ENCODE measurements at regions not wholly inside any gene's neighbourhood (a gene's known extent, or its start where the extent isn't known, plus 50 kb on each side); places are given as distances from the start of the nearest gene placed in this dataset.
"Not testable (repeated sequence)": the region's sequence is repeated elsewhere in the genome, so short reads cannot be mapped to it uniquely, and the experiment has no call there.

DNA sequence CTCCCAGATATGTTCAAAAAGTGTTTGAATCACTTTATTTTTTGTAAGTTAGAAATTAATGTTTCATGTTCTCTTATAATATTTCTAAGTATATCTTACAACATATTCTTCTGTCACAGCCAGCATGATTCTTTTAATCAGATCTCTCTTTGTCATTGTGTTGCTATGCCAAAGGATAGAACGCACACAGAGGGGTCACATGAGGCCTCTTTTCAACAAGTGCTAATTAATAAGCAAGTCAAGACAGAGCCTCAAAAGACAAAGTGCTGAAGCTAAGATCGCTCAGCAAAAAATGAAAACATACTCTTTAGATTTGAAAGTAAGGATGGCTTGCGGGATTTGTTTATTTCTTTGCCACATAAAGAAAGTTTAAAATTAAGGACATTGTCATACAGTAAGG is 508.8 kb upstream of the PTCHD4 start:
- H3K4me1 Mint-ChIP-seq = no peaks in the 10 kb centered on the region
- H3K9me3 Mint-ChIP-seq = peaks cover 5% of the 10 kb centered on the region
- H3K27me3 Mint-ChIP-seq = no peaks in the 10 kb centered on the region
- no peaks in the 10 kb centered on the region for H3K36me3 Mint-ChIP-seq
- ATAC-seq = no peak
- no peak overlapping the region for H3K27ac Mint-ChIP-seq
- H3K4me3 Mint-ChIP-seq = no peak overlapping the region

DNA sequence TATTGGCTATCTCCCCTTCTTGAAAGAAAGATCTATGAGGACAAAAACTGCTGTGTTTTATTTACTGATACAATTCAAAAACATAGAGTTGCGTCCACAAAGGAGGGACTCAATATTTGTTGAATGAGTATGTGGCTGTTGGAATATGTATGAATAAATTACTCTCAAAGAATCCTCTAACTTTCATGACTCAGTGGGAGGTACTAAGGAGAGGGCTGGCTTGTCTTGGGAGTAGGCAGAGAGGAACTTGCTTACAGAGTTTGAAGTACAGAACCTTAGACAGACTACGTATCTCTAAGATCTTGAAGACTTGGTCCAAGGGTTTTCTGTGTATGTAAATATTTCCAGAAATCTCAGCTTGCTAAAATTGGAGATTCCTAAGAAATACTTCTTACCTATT is 504.0 kb upstream of the PTCHD4 start:
- no peaks in the 10 kb centered on the region for H3K4me1 Mint-ChIP-seq
- ATAC-seq = no peak
- H3K36me3 Mint-ChIP-seq = no peaks in the 10 kb centered on the region
- peaks cover 12% of the 10 kb centered on the region for H3K9me3 Mint-ChIP-seq
- H3K27ac Mint-ChIP-seq = no peak overlapping the region
- no peaks in the 10 kb centered on the region for H3K27me3 Mint-ChIP-seq
- H3K4me3 Mint-ChIP-seq = no peak overlapping the region

DNA sequence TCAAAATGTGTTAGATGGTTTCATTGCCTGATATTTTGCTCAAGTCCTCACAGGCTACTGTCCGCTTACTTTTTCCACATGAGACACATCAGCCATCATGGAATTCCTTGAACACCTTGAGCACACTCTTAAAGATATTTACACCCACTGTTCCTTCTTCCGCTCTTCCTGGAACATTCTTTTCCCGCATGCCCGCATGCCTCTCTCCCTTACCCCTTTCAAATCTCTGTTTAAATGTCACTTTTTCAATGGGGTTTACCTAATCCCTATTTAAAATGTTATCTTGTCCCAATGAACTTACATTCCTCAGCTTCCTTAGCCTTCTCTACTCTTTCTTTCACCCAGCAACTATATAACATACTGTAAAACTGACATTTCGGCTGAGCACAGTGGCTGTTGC is 503.3 kb upstream of the PTCHD4 start:
- H3K27me3 Mint-ChIP-seq = no peaks in the 10 kb centered on the region
- no peak overlapping the region for H3K4me3 Mint-ChIP-seq
- no peaks in the 10 kb centered on the region for H3K36me3 Mint-ChIP-seq
- ATAC-seq = no peak
- no peaks in the 10 kb centered on the region for H3K4me1 Mint-ChIP-seq
- H3K9me3 Mint-ChIP-seq = peaks cover 15% of the 10 kb centered on the region
- H3K27ac Mint-ChIP-seq = no peak overlapping the region

DNA sequence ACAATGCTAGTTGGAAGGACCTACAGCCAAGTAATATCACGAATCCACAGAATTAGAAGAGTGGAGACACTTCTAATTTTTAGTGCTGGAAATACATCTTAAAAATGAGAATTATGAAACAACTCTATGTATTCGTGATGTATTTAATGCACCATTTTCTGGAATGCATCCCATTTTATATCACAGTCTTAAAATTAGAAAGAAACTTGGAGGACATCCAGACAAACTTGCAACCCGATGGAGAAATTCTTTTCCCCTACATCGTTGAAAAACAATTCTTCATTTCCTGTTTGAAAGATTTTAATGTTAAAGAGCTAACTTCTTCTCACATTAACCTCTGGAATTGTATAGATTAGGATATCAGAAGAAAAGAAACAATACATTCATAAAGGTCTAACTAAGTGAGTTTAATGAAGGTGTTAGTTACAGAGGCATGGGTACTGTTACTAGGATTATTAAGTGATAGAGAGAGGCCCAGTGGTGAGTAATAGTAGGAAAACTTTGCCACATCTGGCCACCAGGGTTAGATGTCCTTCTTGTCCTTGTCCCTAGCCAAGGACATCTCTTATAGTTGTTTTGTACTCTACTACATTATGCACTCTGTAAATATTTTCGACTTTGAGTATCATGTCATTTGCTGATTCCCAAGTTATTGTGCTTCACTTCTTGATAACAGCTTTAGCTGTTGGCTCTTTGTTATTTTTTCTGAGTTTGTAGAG is 502.4 kb upstream of the PTCHD4 start:
- no peaks in the 10 kb centered on the region for H3K36me3 Mint-ChIP-seq
- H3K27ac Mint-ChIP-seq = no peak overlapping the region
- H3K9me3 Mint-ChIP-seq = peaks cover 15% of the 10 kb centered on the region
- H3K27me3 Mint-ChIP-seq = no peaks in the 10 kb centered on the region
- H3K4me3 Mint-ChIP-seq = no peak overlapping the region
- no peak for ATAC-seq
- H3K4me1 Mint-ChIP-seq = no peaks in the 10 kb centered on the region

DNA sequence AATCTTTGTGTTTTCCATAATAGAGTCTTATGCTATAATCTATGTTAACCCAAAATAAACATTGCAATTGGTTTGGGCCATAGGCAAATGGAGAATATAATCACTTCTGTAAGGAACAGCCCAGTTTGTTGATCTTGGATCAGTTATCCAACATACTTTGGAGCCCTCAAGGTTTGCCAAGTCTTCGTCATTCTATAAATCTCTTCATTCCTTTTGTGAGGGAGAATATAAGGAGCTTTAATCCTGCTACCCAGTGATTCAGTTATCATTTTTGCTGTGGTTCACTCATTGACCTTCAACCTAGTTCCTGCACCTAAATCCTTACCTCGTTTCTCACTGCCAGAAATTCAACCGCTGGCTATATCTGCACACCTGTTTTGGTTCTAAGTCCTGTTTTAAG is 500.3 kb upstream of the PTCHD4 start:
- no peak overlapping the region for H3K4me3 Mint-ChIP-seq
- no peak overlapping the region for H3K27ac Mint-ChIP-seq
- peaks cover 13% of the 10 kb centered on the region for H3K9me3 Mint-ChIP-seq
- no peaks in the 10 kb centered on the region for H3K36me3 Mint-ChIP-seq
- no peak for ATAC-seq
- H3K27me3 Mint-ChIP-seq = no peaks in the 10 kb centered on the region
- no peaks in the 10 kb centered on the region for H3K4me1 Mint-ChIP-seq

DNA sequence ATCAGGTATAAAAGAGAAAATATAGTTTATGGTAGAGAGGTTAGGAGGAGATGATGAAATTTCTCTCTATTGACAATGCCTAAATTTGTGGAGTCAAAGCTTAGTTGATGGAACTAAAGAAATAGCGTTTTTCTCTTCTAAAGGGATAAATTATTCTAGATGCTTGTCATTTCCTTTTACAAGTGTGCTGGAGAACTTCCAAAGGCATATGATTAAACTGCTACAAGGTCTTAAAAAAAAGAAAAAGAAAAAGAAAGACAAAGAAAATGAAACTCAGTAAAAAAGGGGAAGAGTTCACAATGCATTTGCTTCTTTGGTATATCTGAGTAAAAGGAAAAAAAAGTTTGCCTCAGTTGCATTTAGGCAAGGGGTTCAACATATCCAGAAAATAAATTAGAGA is 499.8 kb upstream of the PTCHD4 start:
- no peaks in the 10 kb centered on the region for H3K4me1 Mint-ChIP-seq
- no peak overlapping the region for H3K27ac Mint-ChIP-seq
- H3K36me3 Mint-ChIP-seq = no peaks in the 10 kb centered on the region
- H3K27me3 Mint-ChIP-seq = no peaks in the 10 kb centered on the region
- ATAC-seq = no peak
- no peak overlapping the region for H3K4me3 Mint-ChIP-seq
- H3K9me3 Mint-ChIP-seq = peaks cover 13% of the 10 kb centered on the region

DNA sequence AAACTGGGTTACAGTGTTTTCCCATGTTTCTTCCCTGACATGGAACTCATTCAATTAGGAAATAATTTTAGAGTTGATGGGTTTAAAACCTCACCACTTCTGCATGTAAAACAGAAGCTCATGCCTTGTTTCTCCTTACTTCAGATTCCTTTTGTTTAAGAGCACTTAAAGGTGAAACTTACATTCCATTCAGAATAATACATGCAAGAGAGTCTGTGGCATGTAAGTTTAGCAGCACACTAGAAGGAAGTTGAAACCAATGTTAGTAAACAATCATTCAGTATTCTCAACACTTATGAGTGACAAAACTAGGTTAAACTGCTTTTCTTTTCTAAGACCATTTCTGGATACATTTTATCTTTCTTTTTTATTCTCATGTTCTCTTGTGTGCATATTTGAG is 495.6 kb upstream of the PTCHD4 start:
- Mint-ChIP-seq H3K4me3 (no peak overlapping the region), H3K27me3 (no peaks in the 10 kb centered on the region), H3K36me3 (no peaks in the 10 kb centered on the region), H3K27ac (no peak overlapping the region), H3K9me3 (peaks cover 3% of the 10 kb centered on the region), H3K4me1 (no peaks in the 10 kb centered on the region)
- ATAC-seq = no peak

DNA sequence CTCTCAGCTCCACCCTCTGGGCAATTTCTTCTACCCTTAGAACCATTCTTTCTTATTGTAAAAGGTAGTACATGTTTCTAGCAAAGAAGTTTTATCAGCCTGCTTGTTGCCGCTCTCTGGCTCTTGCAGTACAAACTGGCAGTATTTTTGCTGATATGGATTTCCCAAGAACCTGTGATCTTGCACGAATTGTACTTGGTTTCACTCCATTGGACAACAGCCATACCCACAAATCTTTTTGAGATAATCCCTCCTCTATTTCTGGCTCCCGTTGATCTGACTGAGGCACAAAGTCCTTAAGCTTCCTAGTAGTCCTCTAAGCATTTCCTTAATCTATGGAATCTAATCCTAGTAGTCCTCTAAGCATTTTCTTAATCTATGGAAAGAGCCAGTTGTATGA is 487.0 kb upstream of the PTCHD4 start:
- Mint-ChIP-seq H3K27me3 (no peaks in the 10 kb centered on the region), H3K4me1 (no peaks in the 10 kb centered on the region), H3K27ac (no peak overlapping the region), H3K4me3 (no peak overlapping the region), H3K36me3 (no peaks in the 10 kb centered on the region), H3K9me3 (peaks cover 5% of the 10 kb centered on the region)
- no peak for ATAC-seq

DNA sequence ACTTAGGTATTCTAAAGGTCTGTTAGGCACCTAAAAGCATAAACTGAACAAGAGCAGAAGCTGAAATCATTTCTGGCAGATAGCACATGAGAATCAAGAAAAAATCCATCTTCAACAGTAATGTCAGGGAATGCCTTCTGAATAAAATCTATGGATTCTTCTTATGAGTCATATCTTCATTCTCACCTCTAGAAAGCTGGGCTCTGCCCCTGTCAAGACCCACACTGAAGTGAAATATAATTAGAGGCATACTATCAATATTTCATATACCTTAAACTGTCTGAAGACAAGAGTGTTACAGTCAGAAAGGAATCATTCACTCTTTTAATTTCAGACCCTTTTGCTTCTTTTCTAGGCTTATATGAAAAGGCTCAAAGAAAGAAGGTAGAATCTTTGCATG is 485.8 kb upstream of the PTCHD4 start:
- Mint-ChIP-seq H3K4me1 (no peaks in the 10 kb centered on the region), H3K27ac (no peak overlapping the region), H3K9me3 (peaks cover 5% of the 10 kb centered on the region), H3K27me3 (no peaks in the 10 kb centered on the region), H3K4me3 (no peak overlapping the region), H3K36me3 (no peaks in the 10 kb centered on the region)
- no peak for ATAC-seq

DNA sequence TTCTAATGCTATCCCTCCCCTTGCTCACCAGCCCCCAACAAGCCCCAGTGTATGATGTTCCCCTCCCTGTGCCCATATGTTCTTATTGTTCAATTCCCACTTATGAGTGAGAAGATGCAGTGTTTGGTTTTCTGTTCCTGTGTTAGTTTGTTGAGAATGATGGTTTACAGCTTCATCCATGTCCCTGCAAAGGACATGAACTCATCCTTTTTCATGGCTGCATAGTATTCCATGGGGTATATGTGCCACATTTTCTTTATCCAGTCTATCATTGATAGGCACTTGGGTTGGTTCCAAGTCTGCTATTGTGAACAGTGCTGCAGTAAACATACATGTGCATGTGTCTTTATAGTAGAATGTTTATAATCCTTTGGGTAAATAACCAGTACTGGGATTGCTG is 480.2 kb upstream of the PTCHD4 start:
- not testable (repeated sequence) for H3K27me3 Mint-ChIP-seq, H3K4me3 Mint-ChIP-seq, H3K9me3 Mint-ChIP-seq, H3K36me3 Mint-ChIP-seq, H3K4me1 Mint-ChIP-seq, H3K27ac Mint-ChIP-seq, ATAC-seq

DNA sequence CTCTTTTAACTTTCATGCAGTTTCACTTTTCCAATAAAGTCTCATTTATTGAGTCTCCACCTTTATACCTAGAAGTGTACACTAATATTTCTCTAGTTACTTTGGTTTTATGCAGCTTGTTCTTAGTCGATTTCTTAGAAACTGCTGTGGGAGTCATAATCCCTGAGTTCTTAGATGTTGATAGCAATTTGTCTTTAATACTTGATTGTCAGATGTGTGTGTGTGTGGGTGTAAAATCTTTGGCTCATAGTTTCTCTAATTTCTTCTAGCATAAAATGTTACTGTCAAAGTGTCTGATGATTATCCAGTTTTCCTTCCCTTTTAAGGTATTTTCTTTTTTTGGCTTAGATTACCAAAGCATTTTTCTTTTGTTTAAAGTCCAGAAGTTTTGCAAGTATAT is 473.8 kb upstream of the PTCHD4 start:
- no peak for ATAC-seq
- Mint-ChIP-seq H3K27ac (no peak overlapping the region), H3K4me1 (no peaks in the 10 kb centered on the region), H3K9me3 (peaks cover 2% of the 10 kb centered on the region), H3K27me3 (no peaks in the 10 kb centered on the region), H3K36me3 (no peaks in the 10 kb centered on the region), H3K4me3 (no peak overlapping the region)

DNA sequence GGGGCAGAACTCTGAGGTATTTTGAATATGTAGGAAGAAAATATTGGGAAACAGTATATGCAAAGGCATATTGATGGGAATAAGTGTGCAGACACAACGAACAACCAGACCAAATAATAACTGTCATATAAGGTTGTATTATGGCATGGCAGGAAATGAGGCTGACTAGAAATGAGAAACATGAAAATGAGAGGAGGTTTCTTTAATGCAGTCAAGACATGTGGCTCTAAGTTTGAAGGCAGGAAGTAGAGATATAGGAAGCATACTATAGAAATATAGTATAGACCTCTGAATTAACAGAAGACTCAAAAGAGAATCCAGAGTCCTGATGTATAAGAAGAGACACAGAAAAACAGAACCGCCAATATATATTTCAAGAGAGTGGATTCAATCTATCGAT is 459.7 kb upstream of the PTCHD4 start:
- no peaks in the 10 kb centered on the region for H3K4me1 Mint-ChIP-seq
- no peaks in the 10 kb centered on the region for H3K27me3 Mint-ChIP-seq
- H3K27ac Mint-ChIP-seq = no peak overlapping the region
- H3K4me3 Mint-ChIP-seq = no peak overlapping the region
- H3K9me3 Mint-ChIP-seq = peaks cover 19% of the 10 kb centered on the region
- no peaks in the 10 kb centered on the region for H3K36me3 Mint-ChIP-seq
- no peak for ATAC-seq

DNA sequence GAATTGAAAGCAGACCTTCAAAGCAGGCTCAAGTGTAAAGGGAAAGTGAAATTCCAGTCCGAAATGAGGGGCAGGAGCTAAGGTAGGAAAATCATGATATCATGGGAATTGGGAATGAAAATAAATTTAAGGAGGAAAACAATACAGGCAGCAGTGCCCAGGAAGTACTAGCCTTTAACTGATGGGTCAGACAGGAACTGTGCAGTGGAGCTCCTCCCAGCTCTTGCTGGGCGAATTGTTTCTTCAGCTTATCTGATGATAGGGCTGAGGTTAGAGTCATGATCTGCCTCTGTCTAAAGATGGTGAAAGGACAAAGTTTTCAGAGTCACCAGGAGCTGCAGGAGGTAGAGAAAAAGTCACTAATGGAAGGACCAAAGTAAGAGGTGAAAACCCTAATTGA is 457.9 kb upstream of the PTCHD4 start:
- Mint-ChIP-seq H3K4me3 (no peak overlapping the region), H3K9me3 (peaks cover 21% of the 10 kb centered on the region), H3K27ac (no peak overlapping the region), H3K27me3 (no peaks in the 10 kb centered on the region), H3K36me3 (no peaks in the 10 kb centered on the region), H3K4me1 (no peaks in the 10 kb centered on the region)
- ATAC-seq = no peak

DNA sequence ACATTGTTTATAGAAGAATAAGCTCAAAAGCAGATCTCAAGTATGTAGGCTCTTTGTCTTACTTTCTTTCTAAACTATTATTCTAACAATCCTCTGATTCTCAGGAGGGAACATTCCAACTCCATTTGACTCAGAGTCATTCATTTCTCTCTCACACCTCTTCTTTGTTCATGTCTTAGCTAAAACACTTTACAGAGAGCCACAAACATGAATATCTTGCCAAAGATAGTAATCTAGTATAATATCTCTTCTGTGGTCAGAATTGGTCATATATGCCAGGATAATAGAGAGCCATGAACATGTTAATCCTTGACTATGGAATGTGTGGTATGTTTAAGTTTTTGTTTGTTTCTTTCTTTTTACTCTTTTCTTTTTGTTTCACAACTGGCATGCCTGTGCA is 456.0 kb upstream of the PTCHD4 start:
- Mint-ChIP-seq H3K4me1 (no peaks in the 10 kb centered on the region), H3K27ac (no peak overlapping the region), H3K4me3 (no peak overlapping the region), H3K36me3 (no peaks in the 10 kb centered on the region), H3K9me3 (peaks cover 17% of the 10 kb centered on the region), H3K27me3 (no peaks in the 10 kb centered on the region)
- ATAC-seq = no peak

DNA sequence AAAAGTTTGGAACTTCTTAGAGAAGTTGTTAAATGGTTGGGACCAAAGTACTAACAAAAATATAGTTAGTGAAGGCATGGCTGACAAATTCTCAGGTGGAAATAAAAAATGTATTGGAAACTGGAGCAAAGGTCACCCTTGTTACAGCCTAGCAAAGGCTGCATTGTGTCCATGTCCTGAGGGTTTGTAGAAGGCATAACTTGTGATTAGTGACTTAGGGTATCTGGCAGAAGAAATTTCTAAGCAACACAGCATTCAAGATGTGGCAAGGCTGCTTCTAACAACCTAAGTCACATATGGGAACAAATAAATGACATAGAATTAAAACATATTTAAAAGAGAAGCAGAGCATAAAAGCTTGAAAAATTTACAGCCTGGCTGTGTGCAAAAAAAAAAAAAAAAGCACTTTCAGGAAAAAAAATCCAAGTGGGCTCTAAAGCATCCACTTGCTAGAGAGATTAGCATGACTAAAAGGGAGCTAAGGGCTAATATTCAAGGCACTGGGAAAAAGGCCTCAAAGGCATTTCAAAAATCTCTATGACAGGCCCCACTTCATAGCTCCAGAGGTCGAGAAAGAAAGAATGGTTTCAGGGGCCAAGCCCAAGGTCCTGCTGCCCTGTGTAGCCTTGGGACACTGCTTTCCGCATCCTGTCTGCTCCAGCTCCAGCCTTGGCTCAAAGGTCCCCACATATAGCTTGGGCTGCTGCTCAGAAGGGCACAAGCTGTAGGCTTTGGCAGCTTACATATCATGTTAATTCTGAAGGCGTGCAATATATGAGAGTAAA is 453.2 kb upstream of the PTCHD4 start:
- Mint-ChIP-seq H3K4me1 (no peaks in the 10 kb centered on the region), H3K9me3 (peaks cover 12% of the 10 kb centered on the region), H3K27ac (no peak overlapping the region), H3K27me3 (no peaks in the 10 kb centered on the region), H3K36me3 (no peaks in the 10 kb centered on the region), H3K4me3 (no peak overlapping the region)
- no peak for ATAC-seq

DNA sequence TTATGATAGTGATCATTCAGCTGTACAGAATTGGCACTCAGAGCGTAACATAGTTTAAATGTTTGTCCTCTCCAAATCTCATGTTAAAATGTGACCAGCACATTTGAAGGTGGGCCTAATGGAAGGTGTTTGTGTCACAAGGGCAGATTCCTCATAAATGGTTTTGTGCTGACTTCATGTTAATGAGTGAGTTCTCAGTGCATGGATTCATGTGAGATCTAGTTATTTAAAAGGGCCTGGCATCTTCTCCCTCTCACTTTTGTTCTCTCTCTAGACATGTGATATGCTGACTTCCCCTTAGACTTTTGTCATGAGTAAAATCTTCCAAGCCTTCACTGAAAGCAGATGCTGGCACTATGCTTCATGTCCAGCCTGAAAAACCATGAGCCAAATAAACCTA is 452.4 kb upstream of the PTCHD4 start:
- ATAC-seq = no peak
- H3K9me3 Mint-ChIP-seq = peaks cover 8% of the 10 kb centered on the region
- no peak overlapping the region for H3K27ac Mint-ChIP-seq
- no peaks in the 10 kb centered on the region for H3K4me1 Mint-ChIP-seq
- H3K27me3 Mint-ChIP-seq = no peaks in the 10 kb centered on the region
- no peak overlapping the region for H3K4me3 Mint-ChIP-seq
- H3K36me3 Mint-ChIP-seq = no peaks in the 10 kb centered on the region

All from stimulated activated memory B cell treated with anti-CD40 and anti-IgM and Interleukin-4, amounts not matched to agents 10 μg/mL and 1 μg/mL and 100 μg/mL, for 72 hours (primary cell).